SK-N-SH treated with all-trans-retinoic acid at 6 μM for 48 hours (cell line): ENCODE measurements at regions not wholly inside any gene's neighbourhood (a gene's known extent, or its start where the extent isn't known, plus 50 kb on each side); places are given as distances from the start of the nearest gene placed in this dataset.
A peak's percentile ranks its signal among the peaks of the same experiment; 100 is the strongest.
"Not testable (repeated sequence)": the region's sequence is repeated elsewhere in the genome, so short reads cannot be mapped to it uniquely, and the experiment has no call there.

Experiments
- ATAC-seq: fragments of 200-7000 bp; cut with Tn5 transposase; 3 replicates; pipeline ENCODE4 v1.9.1; 2020; ENCODE audit warnings: mild to moderate bottlenecking, moderate library complexity
- ARNTL ChIP-seq: fragments of 450-650 bp; formaldehyde crosslinking; IDR thresholded peaks from 2 replicates; pipeline ENCODE4 v1.5.0; 2020; ENCODE audit warnings: low read depth, mild to moderate bottlenecking, moderate library complexity, borderline replicate concordance
- BACH2 ChIP-seq: fragments of 250-450 bp; sonication (Bioruptor Pico); IDR thresholded peaks from 2 replicates; pipeline ENCODE4 v1.9.0; 2021; ENCODE audit warnings: mild to moderate bottlenecking, borderline replicate concordance
- CSDC2 ChIP-seq: fragments of 250-450 bp; sonication (Bioruptor Pico); IDR thresholded peaks from 2 replicates; pipeline ENCODE4 v1.5.0; 2020; ENCODE audit warnings: mild to moderate bottlenecking, moderate library complexity
- ESRRG ChIP-seq: fragments of 250-450 bp; sonication (Bioruptor Pico); IDR thresholded peaks from 2 replicates; pipeline ENCODE4 v1.6.1; 2021; ENCODE audit warnings: mild to moderate bottlenecking
- GLIS3 ChIP-seq: fragments of 250-450 bp; sonication (Bioruptor Pico); IDR thresholded peaks from 2 replicates; pipeline ENCODE4 v1.5.0; 2020; ENCODE audit warnings: mild to moderate bottlenecking, moderate library complexity
- ISL1 ChIP-seq: fragments of 250-450 bp; sonication (Bioruptor Pico); IDR thresholded peaks from 2 replicates; pipeline ENCODE4 v2.1.2; 2022; ENCODE audit warnings: mild to moderate bottlenecking, moderate library complexity
- OSR1 ChIP-seq: fragments of 250-450 bp; sonication (Bioruptor Pico); IDR thresholded peaks from 2 replicates; pipeline ENCODE4 v1.8.0; 2022; ENCODE audit warnings: moderate library complexity, mild to moderate bottlenecking, inconsistent platforms
- PPARA ChIP-seq: fragments of 250-450 bp; sonication (Bioruptor Pico); IDR thresholded peaks from 2 replicates; pipeline ENCODE4 v1.5.0; 2020; ENCODE audit warnings: mild to moderate bottlenecking, borderline replicate concordance
- RARB ChIP-seq: fragments of 250-450 bp; sonication (Bioruptor Pico); IDR thresholded peaks from 2 replicates; pipeline ENCODE4 v1.8.0; 2021; ENCODE audit warnings: mild to moderate bottlenecking, moderate library complexity
- SNAI2 ChIP-seq: fragments of 250-450 bp; sonication (Bioruptor Pico); IDR thresholded peaks from 2 replicates; pipeline ENCODE4 v1.5.0; 2020; ENCODE audit warnings: mild to moderate bottlenecking, moderate library complexity
- TCF4 ChIP-seq: fragments of 250-450 bp; sonication (Bioruptor Pico); IDR thresholded peaks from 2 replicates; pipeline ENCODE4 v1.8.0; 2021; ENCODE audit warnings: mild to moderate bottlenecking, moderate library complexity, borderline replicate concordance
- TOX ChIP-seq: fragments of 250-450 bp; sonication (Bioruptor Pico); IDR thresholded peaks from 2 replicates; pipeline ENCODE4 v1.8.0; 2021; ENCODE audit warnings: mild to moderate bottlenecking, moderate library complexity, borderline replicate concordance
- ZC3H10 ChIP-seq: fragments of 250-450 bp; sonication (Bioruptor Pico); IDR thresholded peaks from 2 replicates; pipeline ENCODE4 v1.5.1; 2021; ENCODE audit warnings: mild to moderate bottlenecking, moderate library complexity
- ZFP3 ChIP-seq: fragments of 250-450 bp; sonication (Bioruptor Pico); IDR thresholded peaks from 2 replicates; pipeline ENCODE4 v1.5.0; 2020; ENCODE audit warnings: mild to moderate bottlenecking, moderate library complexity
- ZFP30 ChIP-seq: fragments of 450-650 bp; formaldehyde crosslinking; IDR thresholded peaks from 2 replicates; pipeline ENCODE4 v1.5.0; 2022; ENCODE audit warnings: mild to moderate bottlenecking, moderate library complexity
- ZNF565 ChIP-seq: fragments of 450-650 bp; formaldehyde crosslinking; conservative IDR thresholded peaks from 2 replicates; pipeline ENCODE4 v1.5.0; 2020; ENCODE audit warnings: low read depth, mild to moderate bottlenecking, moderate library complexity
- ZNF70 ChIP-seq: fragments of 450-650 bp; formaldehyde crosslinking; IDR thresholded peaks from 2 replicates; pipeline ENCODE4 v1.5.0; 2020; ENCODE audit warnings: mild to moderate bottlenecking, moderate library complexity
- ZNF8 ChIP-seq: fragments of 450-650 bp; formaldehyde crosslinking; IDR thresholded peaks from 2 replicates; pipeline ENCODE4 v1.5.0; 2020; ENCODE audit warnings: mild to moderate bottlenecking, moderate library complexity
- TF ChIP-seq, protein P1 (sequence below): fragments of 250-450 bp; sonication (Bioruptor Pico); IDR thresholded peaks from 2 replicates; pipeline ENCODE4 v1.8.0; 2020; ENCODE audit warnings: mild to moderate bottlenecking, moderate library complexity, borderline replicate concordance
- TF ChIP-seq, protein P2 (sequence below): fragments of 250-450 bp; sonication (Bioruptor Pico); IDR thresholded peaks from 2 replicates; pipeline ENCODE4 v1.5.1; 2020; ENCODE audit warnings: low read depth, mild to moderate bottlenecking, moderate library complexity

DNA sequence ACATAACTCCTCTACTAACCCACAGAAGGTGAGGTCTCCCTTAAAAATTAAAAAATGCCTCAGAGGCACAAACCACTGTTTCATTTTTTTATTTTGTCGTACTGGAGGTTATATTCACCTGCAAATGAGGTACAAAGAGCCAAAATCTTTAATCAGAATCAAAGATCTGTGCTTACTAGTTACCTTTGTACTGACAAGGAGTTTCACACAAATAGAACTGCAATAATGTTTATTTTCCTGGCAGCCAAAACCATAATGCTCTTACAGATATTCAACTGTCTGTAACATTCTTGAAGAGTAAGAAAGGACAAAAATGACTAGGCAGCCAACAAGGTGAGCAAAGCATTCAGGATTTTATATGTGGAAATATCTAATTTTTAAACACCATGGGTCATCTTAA is 105.1 kb upstream of the NOL4 start (continued):
- TF ChIP-seq SNAI2 (CRISPR knock-in tag) = no peak

DNA sequence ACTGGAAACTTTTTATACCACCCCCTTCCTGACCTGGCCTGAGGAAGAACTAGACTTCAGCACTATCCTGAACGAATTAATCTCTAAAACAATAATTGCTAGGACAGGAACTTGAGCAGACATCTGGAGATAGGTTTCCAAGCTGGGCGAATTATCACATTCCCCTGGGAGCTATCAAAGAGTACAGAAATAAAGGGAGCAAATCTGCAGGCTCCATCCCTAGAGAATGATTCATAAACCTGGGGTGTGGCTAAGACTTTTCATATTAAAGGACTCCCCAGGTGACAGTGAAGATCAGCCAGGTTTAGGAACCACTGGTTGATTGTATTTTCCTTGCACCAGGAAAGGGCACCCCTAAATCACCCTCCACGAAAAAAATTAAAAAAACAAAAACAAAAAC is 105.6 kb upstream of the NOL4 start:
- no peak for ATAC-seq

DNA sequence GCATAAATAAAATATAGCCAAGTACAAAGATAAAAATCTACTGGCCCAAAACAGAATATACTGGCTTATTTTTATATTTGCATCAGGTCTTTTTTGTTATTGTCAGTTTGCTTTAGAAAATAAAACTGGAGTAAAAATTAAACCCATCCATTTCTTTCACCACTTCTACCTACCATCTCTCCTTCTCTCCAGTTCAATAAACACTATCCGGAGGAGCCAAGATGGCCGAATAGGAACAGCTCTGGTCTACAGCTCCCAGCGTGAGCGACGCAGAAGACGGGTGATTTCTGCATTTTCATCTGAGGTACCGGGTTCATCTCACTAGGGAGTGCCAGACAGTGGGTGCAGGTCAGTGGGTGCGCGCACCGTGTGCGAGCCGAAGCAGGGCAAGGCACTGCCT is 106.2 kb upstream of the NOL4 start:
- not testable (repeated sequence) for ATAC-seq

More for the DNA sequence above, 105.6 kb upstream of the NOL4 start:
- TF ChIP-seq OSR1 (CRISPR knock-in tag) = no peak
- TF ChIP-seq, all 23 proteins: peak for 0

DNA sequence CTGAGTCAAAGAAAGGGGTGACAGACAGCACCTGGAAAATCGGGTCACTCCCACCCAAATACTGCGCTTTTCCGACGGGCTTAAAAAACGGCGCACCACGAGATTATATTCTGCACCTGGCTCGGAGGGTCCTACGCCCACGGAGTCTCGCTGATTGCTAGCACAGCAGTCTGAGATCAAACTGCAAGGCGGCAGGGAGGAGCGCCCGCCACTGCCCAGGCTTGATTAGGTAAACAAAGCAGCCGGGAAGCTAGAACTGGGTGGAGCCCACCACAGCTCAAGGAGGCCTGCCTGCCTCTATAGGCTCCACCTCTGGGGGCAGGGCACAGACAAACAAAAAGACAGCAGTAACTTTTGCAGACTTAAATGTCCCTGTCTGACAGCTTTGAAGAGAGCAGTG is 106.6 kb upstream of the NOL4 start:
- ATAC-seq = not testable (repeated sequence)

DNA sequence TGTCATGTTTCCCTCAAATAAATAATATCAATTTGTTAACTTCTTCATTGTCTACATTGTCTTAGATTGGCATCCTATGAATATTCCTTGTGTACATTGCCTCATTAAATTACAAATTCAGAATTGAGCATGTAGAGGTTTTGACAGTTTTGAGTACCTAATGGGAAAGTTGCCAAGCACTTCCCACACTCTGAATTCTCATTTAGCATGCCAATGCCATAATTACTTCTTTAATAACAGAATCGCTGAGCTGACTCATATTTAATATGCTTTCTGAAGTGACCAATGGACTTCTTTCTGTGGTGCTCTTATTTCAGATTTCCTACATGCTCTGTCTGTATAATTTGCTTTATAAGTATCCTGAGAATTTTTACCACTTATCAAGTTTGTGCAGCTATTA is 114.4 kb upstream of the NOL4 start:
- no peak for ATAC-seq
- TF ChIP-seq ZFP30 (no peak), ISL1 (CRISPR knock-in tag) (peak; percentile 66)

DNA sequence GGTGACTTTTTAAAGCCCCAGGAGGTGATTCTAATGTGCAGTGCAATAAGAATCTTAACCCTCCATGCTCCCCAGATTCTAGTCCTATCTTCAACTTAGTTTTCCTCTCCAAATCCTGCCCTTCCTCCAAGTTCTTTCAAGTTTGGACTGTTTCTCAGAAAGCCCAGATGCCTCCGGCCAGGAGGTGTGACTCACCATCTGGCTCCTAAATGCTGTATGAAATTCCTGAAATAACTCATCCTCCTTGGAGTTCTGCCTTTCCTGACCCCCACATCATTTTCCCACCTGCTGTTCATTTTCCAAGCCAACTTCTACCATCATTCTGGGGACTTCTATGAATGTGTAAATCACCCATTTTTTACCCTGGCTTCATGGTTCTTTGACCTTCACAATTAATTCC is 118.2 kb upstream of the NOL4 start:
- TF ChIP-seq SNAI2 (CRISPR knock-in tag) (no peak), ZNF8 (no peak), PPARA (CRISPR knock-in tag) (no peak), TCF4 (no peak), ISL1 (CRISPR knock-in tag) (peak; percentile 58)
- no peak for ATAC-seq

DNA sequence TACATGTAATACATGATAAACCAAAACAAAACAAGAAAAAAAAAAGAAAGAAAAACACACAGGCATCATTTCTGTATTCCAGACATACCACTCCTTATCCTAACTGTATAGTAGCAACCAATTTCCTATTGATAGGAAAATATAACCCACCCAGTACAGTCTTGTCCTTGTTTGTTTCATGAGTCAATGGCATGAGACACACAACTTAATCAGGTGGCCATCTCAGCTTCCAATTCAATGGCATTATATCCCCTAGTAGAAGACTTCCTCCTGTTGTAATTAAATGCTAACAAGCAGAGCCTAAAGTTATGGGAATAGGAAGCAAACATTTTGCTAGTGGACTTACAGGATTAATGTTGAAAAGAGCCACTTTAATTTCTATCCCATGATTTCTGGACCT is 121.0 kb upstream of the NOL4 start:
- no peak for ATAC-seq
- TF ChIP-seq TOX = no peak
- TF ChIP-seq ZNF70 = no peak
- no peak for TF ChIP-seq PPARA (CRISPR knock-in tag)
- no peak for TF ChIP-seq RARB (CRISPR knock-in tag)
- TF ChIP-seq TCF4 = no peak
- TF ChIP-seq ZFP3 (CRISPR knock-in tag) = no peak
- TF ChIP-seq GLIS3 (CRISPR knock-in tag) = no peak

DNA sequence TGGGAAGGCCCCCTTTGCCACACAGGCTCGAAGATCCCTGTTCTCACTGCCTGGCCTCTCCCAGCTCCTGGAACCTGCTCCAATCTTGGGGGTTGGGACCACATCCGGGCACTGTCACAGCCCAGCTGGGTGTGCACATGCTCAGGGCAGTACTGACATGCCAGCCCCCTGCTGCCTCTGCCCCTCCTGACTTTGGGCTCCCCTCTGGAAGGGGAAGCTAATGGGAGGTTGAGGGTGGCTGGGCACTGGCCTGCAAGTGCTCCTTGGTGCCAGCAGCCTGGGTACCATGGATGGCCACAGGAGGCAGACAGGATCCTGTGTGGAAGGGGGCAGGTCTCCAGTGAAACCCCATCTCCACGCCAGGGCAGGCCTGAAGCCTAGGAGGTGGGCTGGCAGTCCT is 126.1 kb upstream of the NOL4 start:
- TF ChIP-seq TCF4 = no peak
- TF ChIP-seq, protein P1, sequence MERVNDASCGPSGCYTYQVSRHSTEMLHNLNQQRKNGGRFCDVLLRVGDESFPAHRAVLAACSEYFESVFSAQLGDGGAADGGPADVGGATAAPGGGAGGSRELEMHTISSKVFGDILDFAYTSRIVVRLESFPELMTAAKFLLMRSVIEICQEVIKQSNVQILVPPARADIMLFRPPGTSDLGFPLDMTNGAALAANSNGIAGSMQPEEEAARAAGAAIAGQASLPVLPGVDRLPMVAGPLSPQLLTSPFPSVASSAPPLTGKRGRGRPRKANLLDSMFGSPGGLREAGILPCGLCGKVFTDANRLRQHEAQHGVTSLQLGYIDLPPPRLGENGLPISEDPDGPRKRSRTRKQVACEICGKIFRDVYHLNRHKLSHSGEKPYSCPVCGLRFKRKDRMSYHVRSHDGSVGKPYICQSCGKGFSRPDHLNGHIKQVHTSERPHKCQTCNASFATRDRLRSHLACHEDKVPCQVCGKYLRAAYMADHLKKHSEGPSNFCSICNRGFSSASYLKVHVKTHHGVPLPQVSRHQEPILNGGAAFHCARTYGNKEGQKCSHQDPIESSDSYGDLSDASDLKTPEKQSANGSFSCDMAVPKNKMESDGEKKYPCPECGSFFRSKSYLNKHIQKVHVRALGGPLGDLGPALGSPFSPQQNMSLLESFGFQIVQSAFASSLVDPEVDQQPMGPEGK = no peak
- TF ChIP-seq ZNF565 (CRISPR knock-in tag) = no peak
- TF ChIP-seq ESRRG (CRISPR knock-in tag) = no peak
- no peak for TF ChIP-seq CSDC2
- TF ChIP-seq TOX = no peak
- no peak for TF ChIP-seq ZC3H10 (CRISPR knock-in tag)
- no peak for TF ChIP-seq BACH2
- no peak for TF ChIP-seq ISL1 (CRISPR knock-in tag)
- TF ChIP-seq PPARA (CRISPR knock-in tag) = no peak
- no peak for TF ChIP-seq ZFP30
- TF ChIP-seq ZFP3 (CRISPR knock-in tag) = no peak
- TF ChIP-seq, protein P2, sequence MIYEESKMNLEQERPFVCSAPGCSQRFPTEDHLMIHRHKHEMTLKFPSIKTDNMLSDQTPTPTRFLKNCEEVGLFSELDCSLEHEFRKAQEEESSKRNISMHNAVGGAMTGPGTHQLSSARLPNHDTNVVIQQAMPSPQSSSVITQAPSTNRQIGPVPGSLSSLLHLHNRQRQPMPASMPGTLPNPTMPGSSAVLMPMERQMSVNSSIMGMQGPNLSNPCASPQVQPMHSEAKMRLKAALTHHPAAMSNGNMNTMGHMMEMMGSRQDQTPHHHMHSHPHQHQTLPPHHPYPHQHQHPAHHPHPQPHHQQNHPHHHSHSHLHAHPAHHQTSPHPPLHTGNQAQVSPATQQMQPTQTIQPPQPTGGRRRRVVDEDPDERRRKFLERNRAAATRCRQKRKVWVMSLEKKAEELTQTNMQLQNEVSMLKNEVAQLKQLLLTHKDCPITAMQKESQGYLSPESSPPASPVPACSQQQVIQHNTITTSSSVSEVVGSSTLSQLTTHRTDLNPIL = no peak
- TF ChIP-seq OSR1 (CRISPR knock-in tag) = no peak
- TF ChIP-seq ARNTL (CRISPR knock-in tag) = no peak
- no peak for ATAC-seq
